DMS 273 (cell line): ENCODE measurements at regions not wholly inside any gene's neighbourhood (a gene's known extent, or its start where the extent isn't known, plus 50 kb on each side); places are given as distances from the start of the nearest gene placed in this dataset.

Source experiments
- DNase-seq: peaks from one replicate; lab custom pipeline; 2025; ENCODE audit not compliant: unreplicated experiment; lab: John Stamatoyannopoulos, UW

- no peak for DNase-seq
Observed at GRCh38 chr7:157482025-157482424, 145.2 kb downstream of the DNAJB6 start.

DNA sequence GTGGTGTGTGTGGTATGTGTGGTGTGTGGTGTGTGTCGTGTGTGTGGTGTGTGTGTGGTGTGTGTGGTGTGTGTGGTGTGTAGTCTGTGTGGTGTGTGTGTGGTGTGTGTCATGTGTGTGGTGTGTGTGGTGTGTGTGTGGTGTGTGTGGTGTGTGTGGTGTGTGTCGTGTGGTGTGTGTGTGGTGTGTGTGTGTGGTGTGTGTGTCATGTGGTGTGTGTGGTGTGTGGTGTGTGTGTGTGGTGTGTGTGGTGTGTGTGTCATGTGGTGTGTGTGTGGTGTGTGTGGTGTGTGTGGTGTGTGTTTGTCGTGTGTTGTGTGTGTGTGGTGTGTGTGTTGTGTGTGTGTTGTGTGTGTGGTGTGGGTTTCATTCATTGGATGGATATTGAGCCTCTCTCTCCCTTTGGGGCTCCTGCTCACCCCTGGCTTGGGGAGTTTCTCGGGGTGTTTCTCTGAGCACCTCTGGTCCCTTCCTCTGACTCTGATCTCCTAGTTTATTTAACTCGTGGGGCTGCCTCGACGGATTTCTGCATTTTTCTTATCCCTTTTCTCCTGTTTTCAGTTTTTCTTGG, 145.8 kb downstream of the DNAJB6 start:
- no peak for DNase-seq

DNA sequence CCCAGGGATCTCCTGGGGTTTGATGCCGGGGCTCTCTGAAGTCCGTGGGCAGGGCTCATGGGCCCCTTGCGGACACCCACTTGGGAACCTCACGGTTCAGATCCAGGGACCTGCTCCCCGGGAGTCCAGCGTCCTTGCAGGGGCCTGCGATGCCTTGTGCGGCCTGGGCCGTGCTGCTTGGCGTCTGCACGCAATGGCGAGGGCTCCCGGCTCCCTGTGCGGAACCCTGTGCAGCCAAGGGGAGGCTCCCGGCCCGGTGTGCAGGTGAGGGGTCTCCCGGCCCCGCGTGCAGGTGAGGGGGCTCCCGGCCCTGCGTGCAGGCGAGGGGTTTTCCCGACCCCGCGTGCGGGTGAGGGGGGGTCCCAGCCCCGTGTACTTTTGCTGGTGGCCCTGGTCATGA, 146.7 kb downstream of the DNAJB6 start:
- no peak for DNase-seq

GRCh38 chr7:157483971-157484410, 147.2 kb downstream of the DNAJB6 start:
- DNase-seq, result no peak

DNA sequence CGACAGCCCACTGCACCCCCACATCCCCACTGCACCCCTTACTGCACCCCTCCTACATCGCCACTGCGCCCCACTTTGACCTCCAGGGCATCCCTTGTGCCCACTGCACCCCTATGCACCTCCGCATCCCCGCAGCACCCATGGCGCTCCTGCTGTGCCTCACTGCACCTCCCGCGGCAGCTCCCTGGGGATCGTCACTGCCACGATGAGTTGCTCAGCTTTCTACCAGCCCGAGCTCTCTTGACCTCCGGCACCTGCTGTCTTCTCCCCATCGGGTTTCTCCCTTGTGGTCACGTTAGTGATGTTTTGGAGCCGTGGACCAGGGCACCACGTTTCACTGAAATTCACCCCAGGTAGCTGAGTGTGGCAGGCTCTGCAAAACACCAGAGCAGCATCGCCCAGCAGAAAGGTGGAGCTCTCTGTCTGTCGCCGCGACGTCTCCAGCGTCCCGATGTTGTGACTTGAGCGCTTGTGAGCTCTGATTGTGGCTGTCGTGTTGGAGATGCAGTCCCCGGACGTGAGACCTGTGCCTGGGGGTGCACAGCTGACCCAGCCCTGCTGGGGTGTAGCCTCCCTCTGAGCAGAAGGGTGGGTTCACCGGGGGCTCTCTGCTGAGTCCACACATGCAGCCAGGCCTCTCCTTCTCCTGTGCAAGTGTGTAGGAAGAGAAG, 147.7 kb downstream of the DNAJB6 start:
- no peak for DNase-seq

- DNase-seq, result no peak
Observed at GRCh38 chr7:157485361-157485831, 148.6 kb downstream of the DNAJB6 start.

- DNase-seq, result no peak
Observed at GRCh38 chr7:157486007-157486755, 149.4 kb downstream of the DNAJB6 start.

- DNase-seq, result no peak
Observed at GRCh38 chr7:157487046-157487770, 150.4 kb downstream of the DNAJB6 start.

- no peak for DNase-seq
Observed at GRCh38 chr7:157488281-157488680, 151.5 kb downstream of the DNAJB6 start.

GRCh38 chr7:157488966-157489365, 152.2 kb downstream of the DNAJB6 start:
- DNase-seq, result no peak
